ENCODE measurements at regions not wholly inside any gene's neighbourhood (a gene's known extent, or its start where the extent isn't known, plus 50 kb on each side); places are given as distances from the start of the nearest gene placed in this dataset.
"Not testable (repeated sequence)": the region's sequence is repeated elsewhere in the genome, so short reads cannot be mapped to it uniquely, and the experiment has no call there.

GRCh38 chr1:149279015-149279414 is 175.7 kb upstream of the NBPF9 start:
- DNase-seq, result not testable (repeated sequence)

GRCh38 chr1:149279512-149279911 is 176.2 kb upstream of the NBPF9 start:
- DNase-seq, result not testable (repeated sequence)

- DNase-seq, result not testable (repeated sequence)
These were observed 181.4 kb upstream of the NBPF9 start for GRCh38 chr1:149284773-149285172.

- not testable (repeated sequence) for DNase-seq
These were observed 181.9 kb upstream of the NBPF9 start for GRCh38 chr1:149285205-149285604.

GRCh38 chr1:149285638-149286037 is 182.3 kb upstream of the NBPF9 start:
- DNase-seq, result not testable (repeated sequence)

- DNase-seq, result not testable (repeated sequence)
These were observed 185.2 kb upstream of the NBPF9 start for GRCh38 chr1:149288580-149288979.

- not testable (repeated sequence) for DNase-seq
These were observed 174.2 kb upstream of the NBPF19 start for GRCh38 chr1:149300478-149301218.

GRCh38 chr1:149301282-149301681 is 173.6 kb upstream of the NBPF19 start:
- DNase-seq, result not testable (repeated sequence)

- DNase-seq, result not testable (repeated sequence)
These were observed 170.0 kb upstream of the NBPF19 start for GRCh38 chr1:149304796-149305195.

GRCh38 chr1:149307640-149308039 is 167.2 kb upstream of the NBPF19 start:
- DNase-seq, result not testable (repeated sequence)

- DNase-seq, result not testable (repeated sequence)
These were observed 159.9 kb upstream of the NBPF19 start for GRCh38 chr1:149314921-149315320.

- not testable (repeated sequence) for DNase-seq
These were observed 153.7 kb upstream of the NBPF19 start for GRCh38 chr1:149320971-149321731.

GRCh38 chr1:149321732-149322016 is 153.2 kb upstream of the NBPF19 start:
- DNase-seq, result not testable (repeated sequence)

GRCh38 chr1:149330081-149330335 is 144.8 kb upstream of the NBPF19 start:
- DNase-seq, result not testable (repeated sequence)

- not testable (repeated sequence) for DNase-seq
These were observed 138.8 kb upstream of the NBPF19 start for GRCh38 chr1:149336082-149336481.

GRCh38 chr1:149338221-149338691 is 136.6 kb upstream of the NBPF19 start:
- DNase-seq, result not testable (repeated sequence)

- DNase-seq, result not testable (repeated sequence)
These were observed 136.1 kb upstream of the NBPF19 start for GRCh38 chr1:149338698-149339097.

GRCh38 chr1:149349448-149349847 is 125.4 kb upstream of the NBPF19 start:
- not testable (repeated sequence) for DNase-seq

GRCh38 chr1:149352205-149352604 is 122.6 kb upstream of the NBPF19 start:
- DNase-seq, result not testable (repeated sequence)

- DNase-seq, result not testable (repeated sequence)
These were observed 120.3 kb upstream of the NBPF19 start for GRCh38 chr1:149354579-149354978.

GRCh38 chr1:149355748-149356147 is 119.1 kb upstream of the NBPF19 start:
- not testable (repeated sequence) for DNase-seq

GRCh38 chr1:149356152-149356551 is 118.7 kb upstream of the NBPF19 start:
- DNase-seq, result not testable (repeated sequence)

- DNase-seq, result not testable (repeated sequence)
These were observed 114.5 kb upstream of the NBPF19 start for GRCh38 chr1:149360351-149360750.

GRCh38 chr1:149361310-149361709 is 113.5 kb upstream of the NBPF19 start:
- not testable (repeated sequence) for DNase-seq
